ENCODE measurements at regions not wholly inside any gene's neighbourhood (a gene's known extent, or its start where the extent isn't known, plus 50 kb on each side); places are given as distances from the start of the nearest gene placed in this dataset.

GRCh38 chr1:199335496-199335895 is 692.0 kb upstream of the NR5A2 start:
- DNase-seq (ENCODE audit: low read depth), result no peak

DNA sequence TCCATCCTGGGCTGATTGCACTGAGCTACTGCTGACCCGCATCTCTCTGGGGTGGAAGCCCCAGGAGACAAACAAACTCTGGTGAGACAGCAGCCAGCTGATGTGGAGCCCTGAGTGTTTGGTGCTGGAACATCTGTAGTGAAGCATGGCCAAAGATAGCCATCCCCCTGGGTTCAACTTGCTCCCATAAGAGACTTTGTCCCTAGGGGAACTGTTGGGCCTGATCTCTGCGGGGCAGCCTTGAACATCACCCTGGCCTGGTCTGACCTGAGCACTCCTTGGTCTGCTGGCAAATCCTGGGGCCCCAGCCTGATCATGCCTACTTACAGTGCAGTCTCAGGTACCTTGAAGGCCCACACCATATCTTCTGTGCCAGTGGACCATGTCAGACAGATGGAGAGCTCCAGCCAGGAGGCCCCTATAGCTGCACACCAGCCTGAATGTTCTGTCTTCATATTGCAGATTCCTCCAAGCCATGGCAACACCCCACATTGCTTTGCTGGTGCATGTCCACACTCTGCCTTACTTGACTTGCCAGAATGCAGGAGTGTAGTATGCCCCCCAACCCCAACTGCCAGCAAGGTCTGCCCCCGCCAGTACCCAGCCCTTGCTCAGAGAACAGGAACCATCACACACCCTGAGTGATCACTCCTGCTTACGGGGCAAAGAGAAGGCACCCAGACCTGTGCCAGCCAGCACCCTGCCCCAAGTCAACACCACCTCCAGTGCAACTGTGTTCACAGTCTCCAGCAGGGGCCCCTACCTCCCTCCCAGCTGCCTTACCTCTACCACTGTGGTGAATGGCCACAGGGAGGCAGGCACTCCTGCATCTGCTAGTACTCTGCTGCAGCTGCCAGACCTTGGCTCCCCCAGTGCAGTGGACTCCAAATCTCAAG is 690.5 kb upstream of the NR5A2 start:
- DNase-seq (ENCODE audit: low read depth), result no peak

DNA sequence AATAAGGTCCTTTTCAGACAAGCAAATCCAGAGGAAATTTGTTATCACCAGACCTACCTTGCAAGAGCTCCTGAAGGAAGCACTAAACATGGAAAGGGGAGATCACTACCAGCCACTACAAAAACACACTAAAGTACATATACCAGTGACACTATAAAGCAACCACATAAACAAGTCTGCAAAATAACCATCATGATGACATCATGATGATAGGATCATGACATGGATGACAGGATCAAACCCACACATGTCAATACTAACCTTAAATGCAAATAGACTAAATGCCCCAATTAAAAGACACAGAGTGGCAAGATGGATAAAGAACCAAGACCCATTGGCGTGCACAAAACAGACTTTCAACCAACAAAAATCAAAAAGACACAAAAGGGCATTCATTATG is 688.8 kb upstream of the NR5A2 start:
- DNase-seq (ENCODE audit: low read depth), result no peak

DNA sequence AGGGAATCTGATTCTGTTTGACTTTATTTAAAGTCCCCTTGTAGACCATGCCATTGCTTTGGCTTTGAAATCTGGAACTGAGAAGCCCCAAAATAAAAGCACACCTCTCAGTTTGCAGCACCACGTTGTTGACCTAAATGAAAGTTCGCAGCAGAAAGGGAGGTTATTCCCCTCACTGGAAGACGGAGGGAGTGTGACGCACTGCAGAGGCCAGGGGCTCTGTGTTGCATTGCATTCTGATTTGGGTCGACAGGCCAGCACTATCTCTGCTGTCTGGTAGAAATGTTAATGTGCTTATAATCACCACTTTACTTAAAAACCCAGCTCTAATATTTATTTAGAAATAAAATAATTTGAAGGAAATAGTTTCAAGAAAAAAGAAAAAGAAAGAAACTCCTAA is 675.2 kb upstream of the NR5A2 start:
- DNase-seq (ENCODE audit: low read depth), result no peak

GRCh38 chr1:199353906-199354305 is 673.6 kb upstream of the NR5A2 start:
- DNase-seq (ENCODE audit: low read depth), result no peak

GRCh38 chr1:199356561-199356960 is 670.9 kb upstream of the NR5A2 start:
- DNase-seq (ENCODE audit: low read depth), result no peak

GRCh38 chr1:199357599-199357998 is 669.9 kb upstream of the NR5A2 start:
- no peak for DNase-seq (ENCODE audit: low read depth)

- no peak for DNase-seq (ENCODE audit: low read depth)
Observed at GRCh38 chr1:199362996-199363395, 664.5 kb upstream of the NR5A2 start.

GRCh38 chr1:199373139-199373538 is 654.4 kb upstream of the NR5A2 start:
- DNase-seq (ENCODE audit: low read depth), result no peak

GRCh38 chr1:199377211-199377610 is 650.3 kb upstream of the NR5A2 start:
- no peak for DNase-seq (ENCODE audit: low read depth)

DNA sequence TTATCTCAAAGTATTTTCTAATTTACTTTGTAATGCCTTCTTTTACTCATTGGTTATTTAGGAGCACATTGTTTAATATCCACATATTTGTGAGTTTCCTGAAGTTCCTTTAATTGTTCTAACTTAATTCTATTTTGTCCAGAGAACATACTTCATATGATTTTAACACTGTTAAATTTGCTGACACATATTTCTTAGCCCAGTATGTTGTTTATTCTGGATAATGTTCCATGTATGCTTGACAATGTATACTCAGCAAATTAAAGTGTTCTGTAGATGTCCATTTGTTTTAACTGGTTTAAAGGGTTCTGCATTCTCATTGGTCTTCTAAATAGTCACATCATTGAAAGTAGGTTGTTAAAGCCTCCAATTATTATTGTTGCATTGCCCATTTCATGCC is 643.7 kb upstream of the NR5A2 start:
- no peak for DNase-seq (ENCODE audit: low read depth)

DNA sequence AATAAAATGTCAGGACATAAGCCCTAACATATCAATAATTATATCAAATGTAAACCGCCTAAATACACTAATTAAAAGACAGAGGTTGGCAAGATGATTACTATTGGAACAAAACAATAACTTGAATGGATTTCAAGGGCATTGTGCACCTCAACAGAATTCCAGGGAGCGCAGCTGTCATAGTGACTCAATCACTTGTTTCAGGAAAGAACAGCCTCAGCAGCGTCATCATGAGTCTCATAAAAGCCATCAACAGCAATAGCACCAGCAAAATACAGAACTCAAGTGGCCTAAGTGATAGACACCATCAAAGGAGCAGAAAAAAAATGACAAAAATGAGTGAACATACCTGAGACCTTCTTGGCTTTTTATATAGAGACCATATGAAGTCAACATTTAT is 632.7 kb upstream of the NR5A2 start:
- DNase-seq (ENCODE audit: low read depth), result no peak

GRCh38 chr1:199396456-199396855 is 631.1 kb upstream of the NR5A2 start:
- DNase-seq (ENCODE audit: low read depth), result no peak

GRCh38 chr1:199399996-199400724 is 627.4 kb upstream of the NR5A2 start:
- DNase-seq (ENCODE audit: low read depth), result no peak

DNA sequence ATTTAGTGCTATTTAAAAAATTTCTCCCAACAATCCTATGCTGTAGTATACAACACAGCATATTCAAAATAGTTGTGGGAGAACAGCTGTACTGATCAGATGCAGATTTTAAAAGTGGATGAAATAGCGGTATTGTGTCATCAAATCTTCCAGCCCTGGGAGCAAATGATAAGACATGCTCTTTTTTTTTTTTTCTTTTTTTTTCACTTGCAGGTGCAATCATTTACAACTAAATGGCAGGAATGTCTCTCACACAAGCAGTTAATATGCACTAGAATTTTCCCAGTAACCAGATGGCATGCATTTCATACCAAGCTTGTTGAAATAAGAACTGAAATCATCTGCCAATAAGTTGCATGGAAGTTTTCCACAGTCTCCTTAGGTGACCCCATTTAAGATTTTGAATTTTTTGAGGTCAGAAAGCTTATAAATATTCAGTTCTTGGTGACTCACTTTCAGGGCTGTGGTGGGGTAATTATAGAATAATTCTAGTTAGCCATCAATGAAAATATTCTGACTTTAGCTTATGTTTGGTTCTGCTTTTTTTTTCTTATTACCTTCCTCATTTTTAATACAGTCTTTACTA is 623.9 kb upstream of the NR5A2 start:
- no peak for DNase-seq (ENCODE audit: low read depth)

DNA sequence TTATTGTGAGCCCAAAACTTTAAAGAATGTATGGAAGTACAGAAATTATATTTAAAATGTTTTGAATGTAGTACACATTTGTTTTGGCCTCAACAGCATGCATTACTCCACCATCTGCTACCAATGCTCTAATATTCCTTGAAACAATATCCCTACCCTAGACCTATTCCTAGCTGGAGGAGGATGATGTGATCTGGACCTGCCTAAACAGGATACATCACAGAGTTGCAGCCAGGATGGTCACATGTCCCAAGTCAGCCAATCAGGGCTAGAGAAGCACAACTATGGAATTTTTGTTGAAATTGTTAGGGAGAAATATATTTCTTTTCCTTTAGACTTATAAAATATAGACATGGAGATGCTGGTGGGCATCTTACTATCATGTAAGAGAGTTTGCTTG is 623.3 kb upstream of the NR5A2 start:
- DNase-seq (ENCODE audit: low read depth), result no peak

- DNase-seq (ENCODE audit: low read depth), result no peak
Observed at GRCh38 chr1:199404976-199405375, 622.5 kb upstream of the NR5A2 start.

GRCh38 chr1:199405634-199406196 is 621.8 kb upstream of the NR5A2 start:
- no peak for DNase-seq (ENCODE audit: low read depth)

DNA sequence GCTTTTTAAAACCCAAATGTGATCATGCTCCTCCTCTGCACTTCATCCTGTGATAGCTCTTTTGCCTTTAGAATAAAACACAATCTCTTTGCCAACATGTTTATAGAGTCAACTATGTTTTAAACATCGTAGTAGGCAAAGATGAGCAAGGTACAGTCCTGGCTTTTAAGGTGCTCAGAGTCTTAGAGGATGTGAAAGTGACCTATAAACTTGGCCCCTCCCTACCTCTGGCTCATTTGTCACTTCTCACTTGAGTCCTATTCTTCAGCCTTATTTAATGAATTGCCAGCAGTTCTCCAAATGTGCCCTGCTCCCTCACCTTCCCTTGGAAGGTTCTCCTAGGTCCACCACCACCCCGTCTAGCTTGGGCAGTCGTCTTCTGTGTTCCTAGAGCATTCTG is 617.0 kb upstream of the NR5A2 start:
- no peak for DNase-seq (ENCODE audit: low read depth)

- DNase-seq (ENCODE audit: low read depth), result no peak
Observed at GRCh38 chr1:199411506-199411905, 616.0 kb upstream of the NR5A2 start.

- no peak for DNase-seq (ENCODE audit: low read depth)
Observed at GRCh38 chr1:199422206-199422605, 605.3 kb upstream of the NR5A2 start.

DNA sequence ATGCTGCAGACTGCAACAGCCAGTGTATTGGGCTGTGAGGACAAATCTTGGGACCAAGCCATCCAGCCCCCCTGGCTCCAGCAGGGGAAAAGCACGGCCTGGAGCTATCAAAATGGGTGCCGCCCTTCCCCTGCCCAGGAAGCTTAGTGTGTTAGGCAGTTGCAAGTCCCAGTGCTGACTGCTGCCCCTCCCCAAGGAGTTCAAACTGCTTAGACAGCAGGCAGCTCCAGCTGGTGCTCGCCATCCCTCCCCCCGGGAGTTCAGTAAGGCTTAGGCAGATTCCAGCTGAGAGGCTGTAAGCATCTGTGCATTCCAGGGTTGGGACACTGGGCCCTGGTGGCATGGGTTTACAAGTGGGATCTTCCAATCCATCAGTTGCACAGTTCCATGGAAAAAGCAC is 579.6 kb upstream of the NR5A2 start:
- no peak for DNase-seq (ENCODE audit: low read depth)

DNA sequence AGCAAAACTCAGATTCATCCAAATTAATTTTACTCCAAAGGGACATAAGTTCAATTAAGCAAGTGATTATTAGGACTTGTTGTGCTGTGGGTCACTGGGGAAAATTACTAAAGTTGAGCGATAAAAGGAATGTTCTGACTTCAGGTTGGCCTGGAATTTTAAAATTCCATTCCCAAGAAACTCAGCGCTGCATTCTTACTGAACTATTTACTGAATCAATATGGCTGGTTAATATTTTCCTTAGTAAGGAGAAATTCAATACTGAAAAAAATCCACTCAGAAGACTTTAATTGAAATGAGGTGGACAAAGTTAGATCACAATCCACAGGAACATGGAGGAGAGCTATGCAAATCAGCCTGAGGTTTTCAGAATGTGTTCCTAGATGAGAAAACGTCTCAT is 578.9 kb upstream of the NR5A2 start:
- DNase-seq (ENCODE audit: low read depth), result no peak
